Ovary (tissue), 1 donor: ENCODE measurements at regions not wholly inside any gene's neighbourhood (a gene's known extent, or its start where the extent isn't known, plus 50 kb on each side); places are given as distances from the start of the nearest gene placed in this dataset.

Source experiments
- EP300 ChIP-seq: sonication (generic); formaldehyde crosslinking; IDR thresholded peaks from one replicate; pipeline ENCODE4 v1.6.1; 2017; ENCODE audit warnings: antibody characterized with exemption
- POLR2A ChIP-seq: fragments of 450-650 bp; IDR thresholded peaks from one replicate; pipeline ENCODE4 v1.6.1; 2017; ENCODE audit warnings: antibody characterized with exemption, mild to moderate bottlenecking, moderate library complexity

DNA sequence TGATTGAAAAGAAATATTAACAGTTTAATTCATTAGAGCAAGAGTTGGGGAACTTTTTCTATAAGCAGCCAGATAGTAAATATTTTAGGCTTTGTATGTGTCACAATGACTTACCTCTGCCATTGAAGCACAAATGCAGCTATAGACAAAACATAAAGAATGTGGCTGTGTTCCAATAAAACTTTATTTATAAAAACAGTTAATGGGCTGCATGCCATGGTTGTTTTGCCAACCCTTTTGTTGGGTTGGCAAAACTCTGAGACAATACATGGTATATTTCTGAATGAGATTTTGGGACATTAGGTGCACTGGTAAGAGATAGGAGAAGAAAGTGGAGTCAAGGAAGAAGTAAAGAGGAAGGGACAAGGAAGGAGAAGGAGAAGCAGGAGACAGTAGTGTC lies 61.8 kb upstream of the CERS6 start:
- TF ChIP-seq EP300 (no peak), POLR2A (no peak)
